Endothelial cell (in vitro differentiated cells): ENCODE measurements at regions not wholly inside any gene's neighbourhood (a gene's known extent, or its start where the extent isn't known, plus 50 kb on each side); places are given as distances from the start of the nearest gene placed in this dataset.

ENCODE experiments used
- DNase-seq: peaks from one replicate; pipeline ENCODE4 v3.0.0; 2021; ENCODE audit warnings: low spot score
- H3K27ac Mint-ChIP-seq: one replicate; pipeline ENCODE4 v1.8.0; 2021; ENCODE audit warnings: mixed read lengths, inconsistent platforms; ENCODE audit not compliant: unreplicated experiment
- H3K27me3 Mint-ChIP-seq: one replicate; pipeline ENCODE4 v1.8.0; 2021; ENCODE audit warnings: mild to moderate bottlenecking, moderate library complexity, mixed read lengths, inconsistent platforms; ENCODE audit not compliant: unreplicated experiment
- H3K36me3 Mint-ChIP-seq: one replicate; pipeline ENCODE4 v1.8.0; 2021; ENCODE audit warnings: mild to moderate bottlenecking, low read depth, mixed read lengths, inconsistent platforms; ENCODE audit not compliant: unreplicated experiment
- H3K4me1 Mint-ChIP-seq: one replicate; pipeline ENCODE4 v1.8.0; 2021; ENCODE audit warnings: mild to moderate bottlenecking, mixed read lengths, inconsistent platforms; ENCODE audit not compliant: unreplicated experiment
- H3K4me3 Mint-ChIP-seq: one replicate; pipeline ENCODE4 v1.8.0; 2021; ENCODE audit warnings: mild to moderate bottlenecking, mixed read lengths, inconsistent platforms; ENCODE audit not compliant: unreplicated experiment
- H3K9me3 Mint-ChIP-seq: one replicate; pipeline ENCODE4 v1.8.0; 2021; ENCODE audit warnings: mixed read lengths, inconsistent platforms; ENCODE audit not compliant: unreplicated experiment
- TF ChIP-seq, protein P1 (sequence below): fragments of 200-600 bp; sonication (generic); IDR thresholded peaks from one replicate; pipeline ENCODE4 v1.5.0; 2021; ENCODE audit warnings: antibody characterized with exemption; ENCODE audit not compliant: unreplicated experiment

DNA sequence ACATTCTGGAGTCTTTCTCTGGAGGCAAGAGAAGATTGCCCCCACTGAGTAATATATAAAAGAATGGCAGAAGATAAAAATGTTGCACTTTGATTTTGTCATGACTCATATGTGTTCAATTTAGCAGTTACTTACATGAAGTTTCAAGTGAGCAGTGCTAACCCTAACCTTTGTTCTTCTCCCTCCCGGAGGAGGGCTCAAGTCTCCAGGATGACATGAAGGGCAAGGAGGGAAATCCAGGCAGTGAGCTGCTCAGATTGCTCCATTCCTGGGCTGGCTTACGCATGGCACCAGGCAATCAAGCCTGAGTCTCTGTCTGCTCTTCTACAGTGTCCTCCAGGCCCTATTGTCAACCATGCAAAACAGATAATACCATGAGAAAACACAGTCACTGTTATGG, 322.3 kb downstream of the DUSP6 start:
- no peak overlapping the region for H3K27ac Mint-ChIP-seq
- TF ChIP-seq, protein P1, sequence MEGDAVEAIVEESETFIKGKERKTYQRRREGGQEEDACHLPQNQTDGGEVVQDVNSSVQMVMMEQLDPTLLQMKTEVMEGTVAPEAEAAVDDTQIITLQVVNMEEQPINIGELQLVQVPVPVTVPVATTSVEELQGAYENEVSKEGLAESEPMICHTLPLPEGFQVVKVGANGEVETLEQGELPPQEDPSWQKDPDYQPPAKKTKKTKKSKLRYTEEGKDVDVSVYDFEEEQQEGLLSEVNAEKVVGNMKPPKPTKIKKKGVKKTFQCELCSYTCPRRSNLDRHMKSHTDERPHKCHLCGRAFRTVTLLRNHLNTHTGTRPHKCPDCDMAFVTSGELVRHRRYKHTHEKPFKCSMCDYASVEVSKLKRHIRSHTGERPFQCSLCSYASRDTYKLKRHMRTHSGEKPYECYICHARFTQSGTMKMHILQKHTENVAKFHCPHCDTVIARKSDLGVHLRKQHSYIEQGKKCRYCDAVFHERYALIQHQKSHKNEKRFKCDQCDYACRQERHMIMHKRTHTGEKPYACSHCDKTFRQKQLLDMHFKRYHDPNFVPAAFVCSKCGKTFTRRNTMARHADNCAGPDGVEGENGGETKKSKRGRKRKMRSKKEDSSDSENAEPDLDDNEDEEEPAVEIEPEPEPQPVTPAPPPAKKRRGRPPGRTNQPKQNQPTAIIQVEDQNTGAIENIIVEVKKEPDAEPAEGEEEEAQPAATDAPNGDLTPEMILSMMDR, result no peak
- H3K27me3 Mint-ChIP-seq, result peaks cover 2% of the 10 kb centered on the region
- no peak overlapping the region for H3K4me3 Mint-ChIP-seq
- no peak for DNase-seq
- no peaks in the 10 kb centered on the region for H3K36me3 Mint-ChIP-seq
- peaks cover 3% of the 10 kb centered on the region for H3K4me1 Mint-ChIP-seq
- no peaks in the 10 kb centered on the region for H3K9me3 Mint-ChIP-seq

DNA sequence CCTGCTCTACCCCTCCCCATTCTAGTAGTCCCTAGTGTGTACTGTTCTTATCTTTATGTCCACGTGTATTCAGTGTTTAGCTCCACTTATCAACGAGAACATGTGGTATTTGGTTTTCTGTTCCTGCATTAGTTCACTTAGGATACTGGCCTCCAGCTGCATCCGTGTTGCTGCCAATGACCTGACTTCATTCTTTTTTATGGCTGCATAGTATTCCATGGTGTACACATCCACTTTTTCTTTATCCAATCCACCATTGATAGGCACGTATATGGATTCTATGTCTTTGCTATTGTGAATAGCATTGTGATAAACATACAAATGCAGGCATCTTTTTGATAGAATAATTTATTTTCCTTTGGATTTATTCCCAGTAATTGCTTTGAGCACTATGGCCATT, 327.7 kb downstream of the DUSP6 start:
- H3K4me3 Mint-ChIP-seq, result no peak overlapping the region
- peaks cover 2% of the 10 kb centered on the region for H3K27me3 Mint-ChIP-seq
- H3K4me1 Mint-ChIP-seq, result no peaks in the 10 kb centered on the region
- TF ChIP-seq, protein P1, result no peak
- no peaks in the 10 kb centered on the region for H3K36me3 Mint-ChIP-seq
- H3K9me3 Mint-ChIP-seq, result no peaks in the 10 kb centered on the region
- H3K27ac Mint-ChIP-seq, result no peak overlapping the region
- DNase-seq, result no peak

DNA sequence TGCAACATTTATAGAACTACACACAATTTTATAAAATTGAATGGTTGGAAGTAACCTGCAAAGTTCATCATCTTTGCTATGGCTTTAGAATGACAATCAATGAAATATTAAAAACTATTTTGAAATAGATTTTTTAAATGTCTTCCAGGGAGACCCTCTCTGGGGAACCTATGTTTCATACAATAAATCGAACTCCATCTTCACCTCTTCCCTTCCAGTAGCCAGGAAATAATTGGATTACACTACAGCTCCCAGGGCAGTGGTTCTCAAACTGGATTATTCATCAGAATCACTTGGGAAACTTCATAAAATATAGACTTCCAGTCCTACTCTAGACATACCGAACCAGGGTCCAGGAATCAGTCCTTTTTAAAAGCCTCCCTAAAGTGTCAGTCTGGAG, 328.4 kb downstream of the DUSP6 start:
- H3K36me3 Mint-ChIP-seq, result no peaks in the 10 kb centered on the region
- TF ChIP-seq, protein P1, result no peak
- H3K4me3 Mint-ChIP-seq, result no peak overlapping the region
- no peak for DNase-seq
- no peaks in the 10 kb centered on the region for H3K9me3 Mint-ChIP-seq
- H3K27ac Mint-ChIP-seq, result no peak overlapping the region
- H3K4me1 Mint-ChIP-seq, result no peaks in the 10 kb centered on the region
- H3K27me3 Mint-ChIP-seq, result peaks cover 2% of the 10 kb centered on the region

- Mint-ChIP-seq H3K4me3 (no peak overlapping the region), H3K27ac (no peak overlapping the region), H3K36me3 (no peaks in the 10 kb centered on the region), H3K27me3 (no peaks in the 10 kb centered on the region), H3K4me1 (no peaks in the 10 kb centered on the region), H3K9me3 (no peaks in the 10 kb centered on the region)
- TF ChIP-seq, protein P1, result no peak
- DNase-seq, result no peak
Measured at GRCh38 chr12:89020689-89021088, 331.6 kb downstream of the DUSP6 start.

DNA sequence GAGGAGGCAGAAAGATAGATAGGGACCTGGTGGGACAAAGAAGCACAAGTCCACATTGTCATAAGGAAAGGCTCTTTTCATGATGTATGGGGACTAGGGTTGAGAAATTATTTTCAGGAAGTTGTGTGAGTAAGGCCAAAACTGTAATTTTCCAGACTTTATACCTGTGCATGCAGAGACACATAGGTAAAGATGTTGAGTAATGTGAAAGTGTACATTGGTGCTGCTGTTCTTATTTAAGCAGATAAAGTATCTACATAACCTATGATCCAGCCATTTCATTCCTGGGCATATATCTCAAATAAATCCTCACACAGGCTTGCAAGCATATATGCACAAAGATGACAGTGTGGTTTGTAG, 332.2 kb downstream of the DUSP6 start:
- no peaks in the 10 kb centered on the region for H3K36me3 Mint-ChIP-seq

More for the DNA sequence above, 332.2 kb downstream of the DUSP6 start:
- no peak overlapping the region for H3K4me3 Mint-ChIP-seq
- H3K9me3 Mint-ChIP-seq, result no peaks in the 10 kb centered on the region
- no peaks in the 10 kb centered on the region for H3K4me1 Mint-ChIP-seq
- TF ChIP-seq, protein P1, result no peak
- no peak for DNase-seq
- no peak overlapping the region for H3K27ac Mint-ChIP-seq
- H3K27me3 Mint-ChIP-seq, result no peaks in the 10 kb centered on the region
